HG03064 (cell line): ENCODE measurements at regions not wholly inside any gene's neighbourhood (a gene's known extent, or its start where the extent isn't known, plus 50 kb on each side); places are given as distances from the start of the nearest gene placed in this dataset.
"Not testable (repeated sequence)": the region's sequence is repeated elsewhere in the genome, so short reads cannot be mapped to it uniquely, and the experiment has no call there.

Source experiments
- ATAC-seq: cut with Tn5 transposase; IDR thresholded peaks from one replicate; pipeline ENCODE4 v1.9.1; 2021; ENCODE audit warnings: low read depth; ENCODE audit not compliant: unreplicated experiment

- no peak for ATAC-seq
These were observed 121.0 kb upstream of the MBNL1 start for GRCh38 chr3:152147748-152148147.

GRCh38 chr3:152148579-152148978, 120.2 kb upstream of the MBNL1 start:
- no peak for ATAC-seq

- no peak for ATAC-seq
These were observed 118.9 kb upstream of the MBNL1 start for GRCh38 chr3:152149832-152150231.

GRCh38 chr3:152151216-152151876, 117.4 kb upstream of the MBNL1 start:
- no peak for ATAC-seq

GRCh38 chr3:152151877-152152765, 116.6 kb upstream of the MBNL1 start:
- ATAC-seq, result not testable (repeated sequence)

GRCh38 chr3:152153115-152153514, 115.6 kb upstream of the MBNL1 start:
- not testable (repeated sequence) for ATAC-seq

GRCh38 chr3:152155246-152156020, 113.3 kb upstream of the MBNL1 start:
- ATAC-seq, result no peak

- ATAC-seq, result no peak
These were observed 111.8 kb upstream of the MBNL1 start for GRCh38 chr3:152156880-152157279.

- no peak for ATAC-seq
These were observed 111.4 kb upstream of the MBNL1 start for GRCh38 chr3:152157337-152157736.

- no peak for ATAC-seq
These were observed 109.4 kb upstream of the MBNL1 start for GRCh38 chr3:152159328-152159727.

GRCh38 chr3:152160350-152161011, 108.2 kb upstream of the MBNL1 start:
- ATAC-seq, result no peak

- ATAC-seq, result no peak
These were observed 96.3 kb upstream of the MBNL1 start for GRCh38 chr3:152172460-152172859.

GRCh38 chr3:152173627-152174026, 95.1 kb upstream of the MBNL1 start:
- ATAC-seq, result no peak

GRCh38 chr3:152174876-152175527, 93.7 kb upstream of the MBNL1 start:
- ATAC-seq, result no peak

- no peak for ATAC-seq
These were observed 93.2 kb upstream of the MBNL1 start for GRCh38 chr3:152175528-152175889.

GRCh38 chr3:152176241-152176640, 92.5 kb upstream of the MBNL1 start:
- no peak for ATAC-seq

- ATAC-seq, result no peak
These were observed 91.7 kb upstream of the MBNL1 start for GRCh38 chr3:152176998-152177397.

- ATAC-seq, result peak; percentile 95
These were observed 91.0 kb upstream of the MBNL1 start for GRCh38 chr3:152177757-152178156.

- no peak for ATAC-seq
These were observed 85.3 kb upstream of the MBNL1 start for GRCh38 chr3:152183473-152183872.
